Embryonic facial prominence (tissue), 1 donor: ENCODE measurements at regions not wholly inside any gene's neighbourhood (a gene's known extent, or its start where the extent isn't known, plus 50 kb on each side); places are given as distances from the start of the nearest gene placed in this dataset.

Experiments
- DNase-seq: peaks from one replicate; pipeline ENCODE4 v3.0.0-alpha.2; 2016; ENCODE audit errors: extremely low spot score

GRCh38 chr2:2872713-2873449 is 504.7 kb downstream of the EIPR1 start:
- DNase-seq: no peak

- no peak for DNase-seq
Observed at GRCh38 chr2:2872309-2872617, 505.4 kb downstream of the EIPR1 start.

GRCh38 chr2:2871480-2872308 is 505.9 kb downstream of the EIPR1 start:
- no peak for DNase-seq

- no peak for DNase-seq
Observed at GRCh38 chr2:2870106-2870505, 507.5 kb downstream of the EIPR1 start.

- DNase-seq: no peak
Observed at GRCh38 chr2:2869553-2869952, 508.1 kb downstream of the EIPR1 start.

GRCh38 chr2:2868085-2868484 is 509.5 kb downstream of the EIPR1 start:
- no peak for DNase-seq

- DNase-seq: no peak
Observed at GRCh38 chr2:2867397-2867979, 510.1 kb downstream of the EIPR1 start.

GRCh38 chr2:2866459-2866858 is 511.2 kb downstream of the EIPR1 start:
- DNase-seq: no peak

GRCh38 chr2:2862386-2862785 is 515.2 kb downstream of the EIPR1 start:
- DNase-seq: no peak

- DNase-seq: no peak
Observed at GRCh38 chr2:2861666-2862240, 515.9 kb downstream of the EIPR1 start.

- no peak for DNase-seq
Observed at GRCh38 chr2:2860589-2861300, 516.9 kb downstream of the EIPR1 start.

GRCh38 chr2:2859732-2860131 is 517.9 kb downstream of the EIPR1 start:
- no peak for DNase-seq

- DNase-seq: no peak
Observed at GRCh38 chr2:2859164-2859563, 518.5 kb downstream of the EIPR1 start.

GRCh38 chr2:2856723-2857415 is 520.7 kb downstream of the EIPR1 start:
- no peak for DNase-seq

GRCh38 chr2:2855297-2855696 is 522.3 kb downstream of the EIPR1 start:
- DNase-seq: no peak

GRCh38 chr2:2853346-2853745 is 522.3 kb upstream of the MYT1L start:
- no peak for DNase-seq

- DNase-seq: no peak
Observed at GRCh38 chr2:2851806-2852777, 521.0 kb upstream of the MYT1L start.

- DNase-seq: no peak
Observed at GRCh38 chr2:2851316-2851715, 520.2 kb upstream of the MYT1L start.

GRCh38 chr2:2850859-2851258 is 519.8 kb upstream of the MYT1L start:
- DNase-seq: no peak

- no peak for DNase-seq
Observed at GRCh38 chr2:2850218-2850755, 519.2 kb upstream of the MYT1L start.
